Putamen (tissue), 1 donor: ENCODE measurements at regions not wholly inside any gene's neighbourhood (a gene's known extent, or its start where the extent isn't known, plus 50 kb on each side); places are given as distances from the start of the nearest gene placed in this dataset.
"Not testable (repeated sequence)": the region's sequence is repeated elsewhere in the genome, so short reads cannot be mapped to it uniquely, and the experiment has no call there.

Source experiments
- DNase-seq: peaks from one replicate; pipeline ENCODE4 v3.0.0-alpha.2; 2016; ENCODE audit warnings: low spot score

- DNase-seq: no peak
These were observed 51.1 kb upstream of the JADE1 start for GRCh38 chr4:128758314-128758922.

GRCh38 chr4:128757712-128758111 is 51.8 kb upstream of the JADE1 start:
- DNase-seq: peak; percentile 11

GRCh38 chr4:128751354-128751753 is 58.1 kb upstream of the JADE1 start:
- DNase-seq: no peak

- DNase-seq: not testable (repeated sequence)
These were observed 67.8 kb upstream of the JADE1 start for GRCh38 chr4:128741748-128742147.

GRCh38 chr4:128737098-128737513 is 72.4 kb upstream of the JADE1 start:
- DNase-seq: no peak

GRCh38 chr4:128735714-128736113 is 73.8 kb upstream of the JADE1 start:
- no peak for DNase-seq

GRCh38 chr4:128728190-128728589 is 81.3 kb upstream of the JADE1 start:
- DNase-seq: no peak

- no peak for DNase-seq
These were observed 81.8 kb upstream of the JADE1 start for GRCh38 chr4:128727658-128728057.

- DNase-seq: no peak
These were observed 84.0 kb upstream of the JADE1 start for GRCh38 chr4:128725405-128726055.

- no peak for DNase-seq
These were observed 86.6 kb upstream of the JADE1 start for GRCh38 chr4:128722911-128723310.

- no peak for DNase-seq
These were observed 87.6 kb upstream of the JADE1 start for GRCh38 chr4:128721896-128722295.

GRCh38 chr4:128720270-128720669 is 89.2 kb upstream of the JADE1 start:
- no peak for DNase-seq

GRCh38 chr4:128718768-128719167 is 90.7 kb upstream of the JADE1 start:
- DNase-seq: peak; percentile 8

- no peak for DNase-seq
These were observed 93.2 kb upstream of the JADE1 start for GRCh38 chr4:128716338-128716737.

GRCh38 chr4:128715616-128716015 is 93.9 kb upstream of the JADE1 start:
- no peak for DNase-seq

- DNase-seq: no peak
These were observed 98.1 kb upstream of the JADE1 start for GRCh38 chr4:128711361-128711760.

GRCh38 chr4:128709268-128709667 is 100.2 kb upstream of the JADE1 start:
- DNase-seq: no peak

GRCh38 chr4:128707864-128708263 is 101.6 kb upstream of the JADE1 start:
- DNase-seq: no peak

GRCh38 chr4:128703948-128704347 is 105.6 kb upstream of the JADE1 start:
- no peak for DNase-seq

- no peak for DNase-seq
These were observed 108.7 kb upstream of the JADE1 start for GRCh38 chr4:128700659-128701350.

- no peak for DNase-seq
These were observed 111.1 kb upstream of the JADE1 start for GRCh38 chr4:128698386-128698785.

- DNase-seq: no peak
These were observed 112.2 kb upstream of the JADE1 start for GRCh38 chr4:128697323-128697722.

- no peak for DNase-seq
These were observed 119.5 kb upstream of the JADE1 start for GRCh38 chr4:128690011-128690410.
